Bronchial epithelial cell (primary cell): ENCODE measurements at regions not wholly inside any gene's neighbourhood (a gene's known extent, or its start where the extent isn't known, plus 50 kb on each side); places are given as distances from the start of the nearest gene placed in this dataset.
"Not testable (repeated sequence)": the region's sequence is repeated elsewhere in the genome, so short reads cannot be mapped to it uniquely, and the experiment has no call there.

Source experiments
- DNase-seq: peaks from one replicate; pipeline ENCODE4 v3.0.0-alpha.2; 2010; ENCODE audit warnings: low read depth
- FAIRE-seq: peaks from 2 replicates; lab custom pipeline; 2011; peaks lifted over from hg19 to GRCh38; lab: Jason Lieb, UNC
- H3K27me3 ChIP-seq: 2 replicates; pipeline ENCODE4 v1.5.1; 2011; ENCODE audit warnings: low read length; ENCODE audit not compliant: control insufficient read depth, insufficient read depth
- H3K36me3 ChIP-seq: 2 replicates; pipeline ENCODE4 v1.5.1; 2011; ENCODE audit warnings: low read length; ENCODE audit not compliant: control insufficient read depth, insufficient read depth
- H3K4me3 ChIP-seq: 2 replicates; pipeline ENCODE4 v1.5.1; 2011; ENCODE audit warnings: mild to moderate bottlenecking, low read depth, low read length, control low read depth
- CTCF ChIP-seq: IDR thresholded peaks from 2 replicates; pipeline ENCODE4 v1.5.1; 2011; ENCODE audit warnings: mild to moderate bottlenecking, moderate library complexity, low read length, control low read depth, inconsistent platforms; ENCODE audit not compliant: insufficient read depth, severe bottlenecking

- Histone ChIP-seq H3K27me3 (no peaks in the 10 kb centered on the region), H3K36me3 (no peaks in the 10 kb centered on the region), H3K4me3 (no peak overlapping the region)
- FAIRE-seq (no peak), DNase-seq (no peak)
- no peak for TF ChIP-seq CTCF
Observed at GRCh38 chr21:31801551-31802219, 69.8 kb upstream of the SCAF4 start.

GRCh38 chr21:31798842-31799704 lies 67.2 kb upstream of the SCAF4 start:
- peak; percentile 94 for FAIRE-seq
- DNase-seq, result peak; percentile 86
- Histone ChIP-seq H3K4me3 (no peak overlapping the region), H3K36me3 (no peaks in the 10 kb centered on the region), H3K27me3 (no peaks in the 10 kb centered on the region)
- no peak for TF ChIP-seq CTCF

- FAIRE-seq, result no peak
- H3K27me3 ChIP-seq, result no peaks in the 10 kb centered on the region
- H3K4me3 ChIP-seq, result no peak overlapping the region
- no peak for TF ChIP-seq CTCF
- peak; percentile 71 for DNase-seq
- H3K36me3 ChIP-seq, result no peaks in the 10 kb centered on the region
Observed at GRCh38 chr21:31795992-31796391, 64.1 kb upstream of the SCAF4 start.

GRCh38 chr21:31790420-31790819 lies 58.5 kb upstream of the SCAF4 start:
- not testable (repeated sequence) for H3K36me3 ChIP-seq, H3K27me3 ChIP-seq, FAIRE-seq, H3K4me3 ChIP-seq, DNase-seq

- H3K36me3 ChIP-seq, result no peaks in the 10 kb centered on the region
- no peak for TF ChIP-seq CTCF
- DNase-seq, result no peak
- H3K4me3 ChIP-seq, result no peak overlapping the region
- no peak for FAIRE-seq
- no peaks in the 10 kb centered on the region for H3K27me3 ChIP-seq
Observed at GRCh38 chr21:31788581-31788980, 56.7 kb upstream of the SCAF4 start.

- DNase-seq, H3K27me3 ChIP-seq, H3K4me3 ChIP-seq, H3K36me3 ChIP-seq, FAIRE-seq: not testable (repeated sequence)
Observed at GRCh38 chr21:31787691-31788090, 55.8 kb upstream of the SCAF4 start.
